HCT116 (cell line): ENCODE measurements at regions not wholly inside any gene's neighbourhood (a gene's known extent, or its start where the extent isn't known, plus 50 kb on each side); places are given as distances from the start of the nearest gene placed in this dataset.

Experiments
- ATAC-seq: fragments of 200-7000 bp; cut with Tn5 transposase; 2 replicates; pipeline ENCODE4 v1.9.1; 2020; ENCODE audit warnings: mild to moderate bottlenecking, moderate library complexity
- BruUV-seq: library from RNA; stranded (reverse); fragments of 400-500 nt; replicated peaks from 2 replicates; lab custom pipeline; 2021; lab: Mats Ljungman, UMichigan
- CTCF ChIA-PET: fragments of 300-600 bp; sonication (Branson Sonifier 250); formaldehyde crosslinking; loops from one replicate; lab custom pipeline; 2021; ENCODE audit warnings: antibody characterized with exemption; lab: Charles Lee
- POLR2A ChIA-PET: fragments of 300-600, 350-600 bp; sonication (Branson Sonifier 250); formaldehyde crosslinking; loops from one replicate; lab custom pipeline; 2021; ENCODE audit warnings: antibody characterized with exemption; lab: Charles Lee
- RAD21 ChIA-PET, 2 experiments: fragments of 300-600 bp; sonication (Branson Sonifier 250); formaldehyde crosslinking; loops; one replicate each; lab custom pipeline; 2023; ENCODE audit warnings: low total read pairs in 2 of 2; ENCODE audit not compliant: uncharacterized antibody in 2 of 2, unreplicated experiment in 2 of 2, low non-redundant PET in 1 of 2; lab: Charles Lee
- DNase-seq: peaks from one replicate; pipeline ENCODE4 v3.0.0-alpha.2; 2010; ENCODE audit warnings: low read depth, low spot score
- H2AFZ ChIP-seq: fragments of 200-600 bp; shearing (Covaris generic), sonication (generic); 2 replicates; pipeline ENCODE4 v1.6.1; 2017; ENCODE audit warnings: low read depth, mixed run types, mixed read lengths, antibody characterized with exemption, low read length; ENCODE audit not compliant: poor library complexity, severe bottlenecking
- H3K27ac ChIP-seq: 2 replicates; pipeline ENCODE4 v1.5.1; 2012; ENCODE audit warnings: low read depth, low read length
- H3K27me3 ChIP-seq: fragments of 200-600 bp; sonication (generic); 2 replicates; pipeline ENCODE4 v1.6.1; 2016; ENCODE audit warnings: mixed run types, low read length, mixed read lengths; ENCODE audit not compliant: insufficient read depth
- H3K36me3 ChIP-seq, 2 experiments: fragments of 200-500 bp in 1 of 2; fragments of 200-600 bp in 1 of 2; sonication (Bioruptor generic) in 1 of 2; sonication (generic) in 1 of 2; 2 replicates each; pipeline versions ENCODE4 v1.5.1 to v1.6.1; 2014 to 2016; ENCODE audit warnings: low read length in 2 of 2, inconsistent platforms in 1 of 2, mixed read lengths in 1 of 2, mixed run types in 1 of 2; ENCODE audit not compliant: insufficient read depth in 2 of 2, control insufficient read depth in 1 of 2
- H3K4me1 ChIP-seq, 2 experiments: fragments of 200-600 bp in 1 of 2; sonication (generic) in 1 of 2; 2 replicates each; pipeline versions ENCODE4 v1.5.1 to v1.6.1; 2012 to 2017; ENCODE audit warnings: low read length in 2 of 2, inconsistent platforms in 1 of 2, mild to moderate bottlenecking in 1 of 2, mixed read lengths in 1 of 2, mixed run types in 1 of 2, moderate library complexity in 1 of 2; ENCODE audit not compliant: insufficient read depth in 2 of 2, control insufficient read depth in 1 of 2
- H3K4me2 ChIP-seq: fragments of 200-600 bp; sonication (generic); 2 replicates; pipeline ENCODE4 v1.6.1; 2017; ENCODE audit warnings: mixed run types, low read length, mixed read lengths
- H3K4me3 ChIP-seq, 2 experiments: fragments of 200-600 bp in 1 of 2; sonication (generic) in 1 of 2; replicated peaks in 1 of 2; 2 replicates each; pipeline ENCODE4 v1.5.1; 2011 to 2016; ENCODE audit warnings: low read length in 2 of 2, control low read depth in 1 of 2, low read depth in 1 of 2, mild to moderate bottlenecking in 1 of 2, mixed read lengths in 1 of 2, mixed run types in 1 of 2
- H3K79me2 ChIP-seq: fragments of 200-600 bp; sonication (generic); 2 replicates; pipeline ENCODE4 v1.6.1; 2017; ENCODE audit warnings: mild to moderate bottlenecking, mixed run types, low read length, moderate library complexity, mixed read lengths; ENCODE audit not compliant: insufficient read depth
- H3K9ac ChIP-seq: fragments of 200-600 bp; sonication (generic); 2 replicates; pipeline ENCODE4 v1.6.1; 2016; ENCODE audit warnings: low read length, mixed read lengths
- H3K9me2 ChIP-seq: fragments of 200-600 bp; sonication (generic), shearing (Covaris generic); 2 replicates; pipeline ENCODE4 v1.6.1; 2017; ENCODE audit warnings: mixed run types, mild to moderate bottlenecking, moderate library complexity; ENCODE audit not compliant: insufficient read depth
- H3K9me3 ChIP-seq, 2 experiments: fragments of 200-500 bp in 1 of 2; fragments of 200-600 bp in 1 of 2; sonication (Bioruptor generic) in 1 of 2; sonication (generic) in 1 of 2; 2 replicates each; pipeline ENCODE4 v1.6.1; 2014 to 2017; ENCODE audit warnings: low read length in 2 of 2, mixed read lengths in 2 of 2, inconsistent platforms in 1 of 2, low read depth in 1 of 2, mild to moderate bottlenecking in 1 of 2, mixed run types in 1 of 2, moderate library complexity in 1 of 2; ENCODE audit not compliant: control insufficient read depth in 1 of 2, insufficient read depth in 1 of 2
- H4K20me1 ChIP-seq: fragments of 200-600 bp; sonication (generic), shearing (Covaris generic); 2 replicates; pipeline ENCODE4 v1.6.1; 2017; ENCODE audit warnings: mixed run types, mild to moderate bottlenecking, moderate library complexity; ENCODE audit not compliant: insufficient read depth
- ATF3 ChIP-seq: IDR thresholded peaks from 2 replicates; pipeline ENCODE4 v1.6.1; 2012
- CTCF ChIP-seq, 3 experiments: fragments of 200-600 bp in 1 of 3; sonication (generic) in 1 of 3; IDR thresholded peaks in 2 of 3; conservative IDR thresholded peaks in 1 of 3; 2 replicates each; pipeline ENCODE4 v1.5.1; 2012 to 2017; ENCODE audit warnings: low read depth in 2 of 3, low read length in 2 of 3, antibody characterized with exemption in 1 of 3, borderline replicate concordance in 1 of 3, control low read depth in 1 of 3, mild to moderate bottlenecking in 1 of 3, mixed read lengths in 1 of 3, mixed run types in 1 of 3, moderate library complexity in 1 of 3; ENCODE audit not compliant: insufficient read depth in 1 of 3
- EGR1 ChIP-seq: IDR thresholded peaks from 2 replicates; pipeline ENCODE4 v1.6.1; 2012; ENCODE audit warnings: low read depth
- EZH2 ChIP-seq: fragments of 200-600 bp; sonication (generic); IDR thresholded peaks from 2 replicates; pipeline ENCODE4 v1.6.1; 2017; ENCODE audit warnings: antibody characterized with exemption, mixed run types
- EZH2phosphoT487 ChIP-seq: fragments of 200-600 bp; IDR thresholded peaks from 2 replicates; pipeline ENCODE4 v1.6.1; 2018; ENCODE audit warnings: antibody characterized with exemption, borderline replicate concordance
- FOSL1 ChIP-seq: IDR thresholded peaks from 2 replicates; pipeline ENCODE4 v1.6.1; 2012; ENCODE audit warnings: low read depth
- POLR2A ChIP-seq: IDR thresholded peaks from 2 replicates; pipeline ENCODE4 v1.7.0; 2011; ENCODE audit warnings: borderline replicate concordance; ENCODE audit not compliant: insufficient read depth, insufficient read length; ENCODE audit errors: extremely low read depth
- POLR2AphosphoS5 ChIP-seq: IDR thresholded peaks from 2 replicates; pipeline ENCODE4 v1.6.1; 2011; ENCODE audit warnings: mild to moderate bottlenecking, low read depth, low read length, moderate library complexity
- REST ChIP-seq: IDR thresholded peaks from 2 replicates; pipeline ENCODE4 v1.6.1; 2012; ENCODE audit warnings: low read depth
- SRF ChIP-seq: IDR thresholded peaks from 2 replicates; pipeline ENCODE4 v1.6.1; 2012; ENCODE audit warnings: low read depth
- TCF7L2 ChIP-seq: IDR thresholded peaks from 2 replicates; pipeline ENCODE4 v1.7.0; 2011; ENCODE audit warnings: borderline replicate concordance, inconsistent platforms; ENCODE audit not compliant: insufficient read depth, insufficient read length; ENCODE audit errors: extremely low read depth
- YY1 ChIP-seq: IDR thresholded peaks from 2 replicates; pipeline ENCODE4 v1.6.1; 2011; ENCODE audit warnings: low read length, low read depth, moderate library complexity, mild to moderate bottlenecking; ENCODE audit not compliant: insufficient replicate concordance; ENCODE audit errors: extremely low read depth
- ZNF274 ChIP-seq: fragments of 200-500 bp; sonication (Bioruptor generic); IDR thresholded peaks from 2 replicates; pipeline ENCODE4 v1.6.1; 2014; ENCODE audit warnings: mild to moderate bottlenecking, low read depth, low read length, inconsistent platforms
- intact Hi-C: fragments of 100-400 bp; cut with micrococcal nuclease; formaldehyde crosslinking; loops from 2 replicates; pipeline ENCODE4 v1.10.0; 2022

- no peak for TF ChIP-seq REST
- TF ChIP-seq, all 23 proteins: peak for 0
These were observed 68.2 kb downstream of the CASP12 start (continued) for GRCh38 chr11:104830080-104830479.

GRCh38 chr11:104826772-104827171 is 71.5 kb downstream of the CASP12 start:
- H3K27me3 ChIP-seq = no peaks in the 10 kb centered on the region
- no peaks in the 10 kb centered on the region for H3K4me1 ChIP-seq
- no peaks in the 10 kb centered on the region for H3K79me2 ChIP-seq
- ATAC-seq (no peak), DNase-seq (no peak)
- no peaks in the 10 kb centered on the region for H4K20me1 ChIP-seq
- no TSS peak for BruUV-seq
- H3K36me3 ChIP-seq = no peaks in the 10 kb centered on the region
- intact Hi-C loops = no loop called here
- RAD21 ChIA-PET = no interaction called here
- CTCF ChIA-PET = no interaction called here
- no peak overlapping the region for H3K4me3 ChIP-seq
- H3K9ac ChIP-seq = no peak overlapping the region
- no peak overlapping the region for H3K27ac ChIP-seq
- H2AFZ ChIP-seq = no peak overlapping the region
- H3K9me2 ChIP-seq = no peaks in the 10 kb centered on the region
- POLR2A ChIA-PET = no interaction called here
- H3K4me2 ChIP-seq = no peak overlapping the region
- no peaks in the 10 kb centered on the region for H3K9me3 ChIP-seq
- TF ChIP-seq FOSL1 (no peak), POLR2A (no peak), ATF3 (no peak), POLR2AphosphoS5 (no peak), YY1 (no peak), TCF7L2 (no peak), REST (no peak), EGR1 (no peak), EZH2 (no peak), ZNF274 (no peak), SRF (no peak), EZH2phosphoT487 (no peak), CTCF (IDR thresholded peaks at IDR 0.05 in 2 of 3, conservative IDR thresholded peaks at IDR 0.05 in 1 of 3; ENCODE audit: borderline replicate concordance in 1 of 3, insufficient read depth in 1 of 3, low read depth in 2 of 3, low read length in 2 of 3) (no peak)
